ENCODE measurements at regions not wholly inside any gene's neighbourhood (a gene's known extent, or its start where the extent isn't known, plus 50 kb on each side); places are given as distances from the start of the nearest gene placed in this dataset.
"Not testable (repeated sequence)": the region's sequence is repeated elsewhere in the genome, so short reads cannot be mapped to it uniquely, and the experiment has no call there.

- H3K9me3 ChIP-seq (ENCODE audit: control insufficient read depth in 5 of 5, low read length in 5 of 5) = peaks cover 0 to 2% (median 0%) of the 10 kb centered on the region in 5 donors
- H3K27ac ChIP-seq (ENCODE audit: low read depth, low read length) = no peak overlapping the region
- H3K4me3 ChIP-seq (ENCODE audit: low read depth in 1 of 5, low read length in 5 of 5) = no peak overlapping the region
- H3K27me3 ChIP-seq (ENCODE audit: control insufficient read depth in 5 of 5, insufficient read depth in 4 of 5, low read length in 5 of 5) = no peaks in the 10 kb centered on the region
- H3K36me3 ChIP-seq (ENCODE audit: control insufficient read depth in 5 of 5, insufficient read depth in 5 of 5, low read length in 5 of 5) = no peaks in the 10 kb centered on the region
- H3K4me1 ChIP-seq (ENCODE audit: control insufficient read depth in 5 of 5, insufficient read depth in 5 of 5, low read length in 5 of 5) = no peaks in the 10 kb centered on the region
- H3K9ac ChIP-seq (ENCODE audit: low read length in 5 of 5) = no peak overlapping the region
These were observed 2080.4 kb downstream of the PCDH9 start for GRCh38 chr13:65149687-65150086.

GRCh38 chr13:65143920-65144319 lies 2086.2 kb downstream of the PCDH9 start:
- Histone ChIP-seq H3K36me3 (ENCODE audit: control insufficient read depth in 5 of 5, insufficient read depth in 5 of 5, low read length in 5 of 5) (no peaks in the 10 kb centered on the region), H3K9ac (ENCODE audit: low read length in 5 of 5) (no peak overlapping the region), H3K9me3 (ENCODE audit: control insufficient read depth in 5 of 5, low read length in 5 of 5) (peaks cover 0 to 2% (median 0%) of the 10 kb centered on the region in 5 donors), H3K27me3 (ENCODE audit: control insufficient read depth in 5 of 5, insufficient read depth in 4 of 5, low read length in 5 of 5) (no peaks in the 10 kb centered on the region), H3K27ac (ENCODE audit: low read depth, low read length) (no peak overlapping the region), H3K4me1 (ENCODE audit: control insufficient read depth in 5 of 5, insufficient read depth in 5 of 5, low read length in 5 of 5) (no peaks in the 10 kb centered on the region), H3K4me3 (ENCODE audit: low read depth in 1 of 5, low read length in 5 of 5) (no peak overlapping the region)

DNA sequence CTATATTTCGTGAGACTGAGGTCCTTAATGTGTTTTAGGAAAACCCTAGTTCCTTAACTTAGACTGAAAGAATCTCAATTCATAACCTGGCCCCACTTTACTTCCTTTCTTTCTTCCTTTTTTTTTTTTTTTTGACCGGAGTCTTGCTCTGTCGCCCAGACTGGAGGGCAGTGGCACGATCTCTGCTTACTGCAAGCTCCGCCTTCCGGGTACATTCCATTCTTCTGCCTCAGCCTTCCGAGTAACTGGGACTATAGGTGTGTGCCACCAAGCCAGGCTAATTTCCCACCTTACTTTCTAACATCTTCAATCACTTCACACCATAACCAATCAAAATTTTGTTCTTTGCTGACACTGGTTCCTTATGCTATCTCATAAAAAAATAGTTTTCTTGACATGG lies 2097.0 kb downstream of the PCDH9 start:
- Histone ChIP-seq H3K4me3 (ENCODE audit: low read depth in 1 of 5, low read length in 5 of 5) (no peak overlapping the region), H3K9ac (ENCODE audit: low read length in 5 of 5) (no peak overlapping the region), H3K9me3 (ENCODE audit: control insufficient read depth in 5 of 5, low read length in 5 of 5) (no peaks in the 10 kb centered on the region), H3K27ac (ENCODE audit: low read depth, low read length) (no peak overlapping the region), H3K27me3 (ENCODE audit: control insufficient read depth in 5 of 5, insufficient read depth in 4 of 5, low read length in 5 of 5) (no peaks in the 10 kb centered on the region), H3K4me1 (ENCODE audit: control insufficient read depth in 5 of 5, insufficient read depth in 5 of 5, low read length in 5 of 5) (no peaks in the 10 kb centered on the region), H3K36me3 (ENCODE audit: control insufficient read depth in 5 of 5, insufficient read depth in 5 of 5, low read length in 5 of 5) (no peaks in the 10 kb centered on the region)

- no peak overlapping the region for H3K27ac ChIP-seq (ENCODE audit: low read depth, low read length)
- H3K9me3 ChIP-seq (ENCODE audit: control insufficient read depth in 5 of 5, low read length in 5 of 5) = no peaks in the 10 kb centered on the region
- H3K36me3 ChIP-seq (ENCODE audit: control insufficient read depth in 5 of 5, insufficient read depth in 5 of 5, low read length in 5 of 5) = no peaks in the 10 kb centered on the region
- H3K27me3 ChIP-seq (ENCODE audit: control insufficient read depth in 5 of 5, insufficient read depth in 4 of 5, low read length in 5 of 5) = no peaks in the 10 kb centered on the region
- H3K9ac ChIP-seq (ENCODE audit: low read length in 5 of 5) = no peak overlapping the region
- H3K4me1 ChIP-seq (ENCODE audit: control insufficient read depth in 5 of 5, insufficient read depth in 5 of 5, low read length in 5 of 5) = peaks cover 0 to 5% (median 0%) of the 10 kb centered on the region in 5 donors
- H3K4me3 ChIP-seq (ENCODE audit: low read depth in 1 of 5, low read length in 5 of 5) = no peak overlapping the region
These were observed 2104.9 kb downstream of the PCDH9 start for GRCh38 chr13:65125236-65125635.

GRCh38 chr13:65112531-65112941 lies 2117.6 kb downstream of the PCDH9 start:
- H3K27ac ChIP-seq (ENCODE audit: low read depth, low read length) = no peak overlapping the region
- H3K4me1 ChIP-seq (ENCODE audit: control insufficient read depth in 5 of 5, insufficient read depth in 5 of 5, low read length in 5 of 5) = no peaks in the 10 kb centered on the region
- no peak overlapping the region for H3K9ac ChIP-seq (ENCODE audit: low read length in 5 of 5)
- H3K36me3 ChIP-seq (ENCODE audit: control insufficient read depth in 5 of 5, insufficient read depth in 5 of 5, low read length in 5 of 5) = no peaks in the 10 kb centered on the region
- no peaks in the 10 kb centered on the region for H3K27me3 ChIP-seq (ENCODE audit: control insufficient read depth in 5 of 5, insufficient read depth in 4 of 5, low read length in 5 of 5)
- no peaks in the 10 kb centered on the region for H3K9me3 ChIP-seq (ENCODE audit: control insufficient read depth in 5 of 5, low read length in 5 of 5)
- no peak overlapping the region for H3K4me3 ChIP-seq (ENCODE audit: low read depth in 1 of 5, low read length in 5 of 5)

DNA sequence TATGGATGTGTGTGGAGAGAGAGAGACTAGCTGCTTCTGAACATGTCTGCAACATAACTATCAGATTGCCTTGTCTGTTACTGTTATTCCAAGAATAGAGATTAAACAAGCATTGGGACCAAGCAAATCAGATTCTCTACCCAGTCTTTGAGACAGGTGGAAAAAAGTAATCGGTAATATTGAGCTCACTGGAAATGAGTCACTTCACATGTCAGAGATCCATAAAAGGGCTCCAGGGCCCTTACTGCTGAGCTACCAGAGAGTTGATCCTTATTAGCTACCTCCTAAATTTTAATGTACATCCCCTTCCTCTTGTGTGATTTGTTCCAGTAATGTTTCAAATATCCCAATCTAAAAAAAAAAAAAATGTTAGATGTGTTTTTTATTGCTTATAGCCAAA lies 2118.0 kb downstream of the PCDH9 start:
- no peaks in the 10 kb centered on the region for H3K27me3 ChIP-seq (ENCODE audit: control insufficient read depth in 5 of 5, insufficient read depth in 4 of 5, low read length in 5 of 5)
- no peak overlapping the region for H3K9ac ChIP-seq (ENCODE audit: low read length in 5 of 5)
- no peaks in the 10 kb centered on the region for H3K9me3 ChIP-seq (ENCODE audit: control insufficient read depth in 5 of 5, low read length in 5 of 5)
- H3K4me3 ChIP-seq (ENCODE audit: low read depth in 1 of 5, low read length in 5 of 5) = no peak overlapping the region
- no peaks in the 10 kb centered on the region for H3K4me1 ChIP-seq (ENCODE audit: control insufficient read depth in 5 of 5, insufficient read depth in 5 of 5, low read length in 5 of 5)
- H3K27ac ChIP-seq (ENCODE audit: low read depth, low read length) = no peak overlapping the region
- no peaks in the 10 kb centered on the region for H3K36me3 ChIP-seq (ENCODE audit: control insufficient read depth in 5 of 5, insufficient read depth in 5 of 5, low read length in 5 of 5)

- Histone ChIP-seq H3K9me3 (ENCODE audit: control insufficient read depth in 5 of 5, low read length in 5 of 5) (no peaks in the 10 kb centered on the region), H3K27ac (ENCODE audit: low read depth, low read length) (no peak overlapping the region), H3K4me3 (ENCODE audit: low read depth in 1 of 5, low read length in 5 of 5) (no peak overlapping the region), H3K4me1 (ENCODE audit: control insufficient read depth in 5 of 5, insufficient read depth in 5 of 5, low read length in 5 of 5) (no peaks in the 10 kb centered on the region), H3K36me3 (ENCODE audit: control insufficient read depth in 5 of 5, insufficient read depth in 5 of 5, low read length in 5 of 5) (no peaks in the 10 kb centered on the region), H3K27me3 (ENCODE audit: control insufficient read depth in 5 of 5, insufficient read depth in 4 of 5, low read length in 5 of 5) (no peaks in the 10 kb centered on the region), H3K9ac (ENCODE audit: low read length in 5 of 5) (no peak overlapping the region)
These were observed 2118.9 kb downstream of the PCDH9 start for GRCh38 chr13:65111223-65111622.

DNA sequence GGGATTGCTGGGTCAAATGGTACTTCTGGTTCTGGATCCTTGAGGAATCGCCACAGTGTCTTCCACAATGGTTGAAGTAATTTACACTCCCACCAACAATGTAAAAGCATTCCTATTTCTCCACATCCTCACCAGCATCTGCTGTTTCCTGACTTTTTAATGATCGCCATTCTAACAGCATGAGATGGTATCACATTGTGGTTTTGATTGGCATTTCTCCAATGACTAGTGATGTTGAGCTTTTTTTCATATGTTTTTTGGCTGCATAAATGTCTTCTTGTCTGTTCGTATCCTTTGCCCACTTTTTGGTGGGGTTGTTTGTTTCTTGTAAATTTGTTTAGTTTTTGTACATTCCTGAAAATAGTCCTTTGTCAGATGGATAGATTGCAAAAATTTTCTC lies 2125.7 kb downstream of the PCDH9 start:
- H3K27me3 ChIP-seq (ENCODE audit: control insufficient read depth in 5 of 5, insufficient read depth in 4 of 5, low read length in 5 of 5); H3K27ac ChIP-seq (ENCODE audit: low read depth, low read length); H3K9ac ChIP-seq (ENCODE audit: low read length in 5 of 5); H3K36me3 ChIP-seq (ENCODE audit: control insufficient read depth in 5 of 5, insufficient read depth in 5 of 5, low read length in 5 of 5); H3K4me1 ChIP-seq (ENCODE audit: control insufficient read depth in 5 of 5, insufficient read depth in 5 of 5, low read length in 5 of 5); H3K4me3 ChIP-seq (ENCODE audit: low read depth in 1 of 5, low read length in 5 of 5); H3K9me3 ChIP-seq (ENCODE audit: control insufficient read depth in 5 of 5, low read length in 5 of 5): not testable (repeated sequence)

- Histone ChIP-seq H3K27me3 (ENCODE audit: control insufficient read depth in 5 of 5, insufficient read depth in 4 of 5, low read length in 5 of 5) (no peaks in the 10 kb centered on the region), H3K36me3 (ENCODE audit: control insufficient read depth in 5 of 5, insufficient read depth in 5 of 5, low read length in 5 of 5) (no peaks in the 10 kb centered on the region), H3K4me3 (ENCODE audit: low read depth in 1 of 5, low read length in 5 of 5) (no peak overlapping the region), H3K27ac (ENCODE audit: low read depth, low read length) (no peak overlapping the region), H3K9me3 (ENCODE audit: control insufficient read depth in 5 of 5, low read length in 5 of 5) (peaks cover 0 to 4% (median 0%) of the 10 kb centered on the region in 5 donors), H3K4me1 (ENCODE audit: control insufficient read depth in 5 of 5, insufficient read depth in 5 of 5, low read length in 5 of 5) (no peaks in the 10 kb centered on the region), H3K9ac (ENCODE audit: low read length in 5 of 5) (no peak overlapping the region)
These were observed 2126.8 kb downstream of the PCDH9 start for GRCh38 chr13:65103351-65103750.

- Histone ChIP-seq H3K27ac (ENCODE audit: low read depth, low read length) (no peak overlapping the region), H3K27me3 (ENCODE audit: control insufficient read depth in 5 of 5, insufficient read depth in 4 of 5, low read length in 5 of 5) (no peaks in the 10 kb centered on the region), H3K4me1 (ENCODE audit: control insufficient read depth in 5 of 5, insufficient read depth in 5 of 5, low read length in 5 of 5) (no peaks in the 10 kb centered on the region), H3K9ac (ENCODE audit: low read length in 5 of 5) (no peak overlapping the region), H3K9me3 (ENCODE audit: control insufficient read depth in 5 of 5, low read length in 5 of 5) (peaks cover 0 to 3% (median 0%) of the 10 kb centered on the region in 5 donors), H3K36me3 (ENCODE audit: control insufficient read depth in 5 of 5, insufficient read depth in 5 of 5, low read length in 5 of 5) (no peaks in the 10 kb centered on the region), H3K4me3 (ENCODE audit: low read depth in 1 of 5, low read length in 5 of 5) (no peak overlapping the region)
These were observed 2134.7 kb downstream of the PCDH9 start for GRCh38 chr13:65095161-65096082.
